ENCODE measurements at regions not wholly inside any gene's neighbourhood (a gene's known extent, or its start where the extent isn't known, plus 50 kb on each side); places are given as distances from the start of the nearest gene placed in this dataset.

DNA sequence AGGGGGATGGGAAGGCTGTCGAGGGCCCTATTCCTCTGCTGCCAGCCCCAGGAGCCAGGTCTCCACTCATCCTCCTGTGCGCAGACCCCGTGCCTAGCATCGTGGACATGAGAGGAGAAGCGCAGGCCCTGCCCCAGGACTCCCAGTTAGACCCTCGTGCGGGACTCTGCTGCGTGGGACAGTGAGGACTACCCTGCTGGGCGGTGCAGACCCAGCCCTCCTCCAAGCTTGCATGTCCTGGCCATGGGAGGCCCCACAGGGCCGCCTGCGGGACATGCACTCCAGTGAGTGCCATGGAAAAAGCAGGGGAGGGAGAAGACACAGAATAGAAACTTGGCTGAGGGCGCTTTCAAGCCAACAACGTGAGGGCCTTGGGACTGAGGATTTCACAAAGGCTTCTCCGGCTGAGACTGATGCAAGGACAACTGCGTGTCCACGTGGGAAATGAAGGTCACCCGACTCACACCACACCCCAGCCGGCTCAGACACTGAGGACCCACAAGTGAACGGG is 62.6 kb upstream of the IQSEC1 start:
- DNase-seq, result no peak

DNA sequence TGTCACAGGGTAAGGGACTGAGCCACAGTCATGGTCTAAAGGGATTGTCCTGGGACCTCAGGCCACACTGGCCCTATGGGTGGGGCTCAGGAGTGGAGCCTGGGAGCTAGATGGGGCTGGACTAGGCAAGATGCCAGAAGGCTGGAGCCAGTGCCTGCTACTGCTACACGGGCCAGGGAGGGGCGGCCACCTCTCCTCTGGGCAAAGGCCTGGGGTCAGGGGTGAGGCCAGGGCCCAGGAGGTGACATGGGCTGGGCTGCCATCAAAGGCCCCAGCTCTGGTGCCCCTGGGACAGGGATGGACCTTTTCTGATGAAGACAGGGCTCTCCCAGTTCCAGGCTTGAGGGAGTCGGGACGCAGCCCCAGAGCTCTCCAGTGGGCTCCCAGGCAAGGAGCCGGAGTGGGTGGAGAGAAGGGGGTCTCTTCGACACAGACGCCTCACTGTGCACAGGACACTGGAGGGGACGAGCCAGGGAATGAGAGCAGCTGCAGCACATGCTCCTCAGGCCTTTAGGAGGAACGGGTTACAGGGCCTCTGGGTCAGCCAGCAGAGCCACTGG is 62.1 kb upstream of the IQSEC1 start:
- DNase-seq, result no peak

GRCh38 chr3:13134879-13135206 is 61.6 kb upstream of the IQSEC1 start:
- DNase-seq, result no peak

DNA sequence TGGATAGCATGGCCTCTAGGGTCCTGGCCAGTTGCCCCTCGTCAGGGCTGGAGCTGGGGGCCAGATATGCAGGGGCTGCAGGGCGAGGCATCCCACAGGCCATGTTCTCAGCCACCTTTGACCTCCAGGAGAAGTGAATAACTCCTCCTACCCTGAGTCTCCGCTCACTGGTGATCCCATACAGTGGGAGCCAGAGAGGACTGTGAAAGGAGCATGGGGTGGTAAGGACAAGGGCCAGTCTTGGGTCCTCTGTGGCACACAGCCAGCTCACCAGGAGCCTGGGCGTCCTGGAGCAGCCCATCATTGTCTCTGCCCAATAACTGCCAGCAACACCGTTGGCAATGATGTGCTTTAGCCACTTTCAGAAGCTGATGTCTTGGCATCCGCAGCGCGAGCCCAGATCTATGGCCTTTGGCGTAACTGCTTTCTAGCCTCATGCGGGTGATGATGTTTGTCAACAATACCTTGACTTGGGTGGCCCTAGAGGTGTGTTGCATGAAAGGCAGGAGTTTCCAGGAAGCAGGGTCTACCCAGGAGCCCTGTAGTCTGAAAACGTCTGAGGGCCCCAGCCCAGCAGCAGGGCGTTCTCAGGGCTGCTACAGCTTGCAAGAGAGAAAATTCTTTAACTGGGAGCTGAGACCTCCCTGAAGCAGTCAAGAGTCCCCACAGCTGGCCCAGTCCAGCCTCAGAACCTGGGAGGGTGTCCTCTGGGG is 61.1 kb upstream of the IQSEC1 start:
- no peak for DNase-seq

- DNase-seq, result no peak
Observed at GRCh38 chr3:13133471-13133981, 60.3 kb upstream of the IQSEC1 start.

DNA sequence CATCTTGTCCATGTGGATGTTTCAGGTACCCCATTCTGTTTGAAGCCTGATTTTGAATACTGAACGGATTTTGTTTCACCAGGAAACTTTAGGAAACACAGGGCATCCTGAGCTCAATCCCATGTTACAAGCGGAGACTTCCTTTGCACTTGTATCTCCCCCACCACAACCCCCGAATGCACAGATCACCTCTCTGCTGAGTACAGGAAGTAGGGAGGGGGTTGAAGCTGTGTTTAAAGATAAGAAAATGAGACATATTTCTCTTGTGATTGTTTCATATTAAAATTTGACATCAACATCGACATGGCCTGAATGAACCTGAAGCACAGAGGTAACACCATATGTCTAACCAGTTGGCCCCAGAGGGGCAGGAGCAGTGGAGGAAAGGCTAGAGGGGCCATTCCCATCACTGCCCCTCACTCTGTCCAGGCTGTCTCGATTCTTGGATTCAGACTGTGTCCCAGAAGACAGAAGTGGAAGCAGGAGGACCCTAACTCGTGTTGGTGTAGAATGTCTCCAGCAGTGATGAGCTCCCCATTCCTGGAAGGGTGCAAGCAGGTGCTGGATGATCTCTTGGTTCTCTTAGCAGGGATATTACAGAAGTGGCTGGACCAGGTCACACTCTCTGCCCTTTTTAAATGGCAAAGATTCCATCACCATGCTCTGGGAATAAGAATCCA is 59.6 kb upstream of the IQSEC1 start:
- DNase-seq, result no peak

GRCh38 chr3:13132281-13132680 is 59.1 kb upstream of the IQSEC1 start:
- no peak for DNase-seq

- DNase-seq, result no peak
Observed at GRCh38 chr3:13130464-13131193, 57.4 kb upstream of the IQSEC1 start.

DNA sequence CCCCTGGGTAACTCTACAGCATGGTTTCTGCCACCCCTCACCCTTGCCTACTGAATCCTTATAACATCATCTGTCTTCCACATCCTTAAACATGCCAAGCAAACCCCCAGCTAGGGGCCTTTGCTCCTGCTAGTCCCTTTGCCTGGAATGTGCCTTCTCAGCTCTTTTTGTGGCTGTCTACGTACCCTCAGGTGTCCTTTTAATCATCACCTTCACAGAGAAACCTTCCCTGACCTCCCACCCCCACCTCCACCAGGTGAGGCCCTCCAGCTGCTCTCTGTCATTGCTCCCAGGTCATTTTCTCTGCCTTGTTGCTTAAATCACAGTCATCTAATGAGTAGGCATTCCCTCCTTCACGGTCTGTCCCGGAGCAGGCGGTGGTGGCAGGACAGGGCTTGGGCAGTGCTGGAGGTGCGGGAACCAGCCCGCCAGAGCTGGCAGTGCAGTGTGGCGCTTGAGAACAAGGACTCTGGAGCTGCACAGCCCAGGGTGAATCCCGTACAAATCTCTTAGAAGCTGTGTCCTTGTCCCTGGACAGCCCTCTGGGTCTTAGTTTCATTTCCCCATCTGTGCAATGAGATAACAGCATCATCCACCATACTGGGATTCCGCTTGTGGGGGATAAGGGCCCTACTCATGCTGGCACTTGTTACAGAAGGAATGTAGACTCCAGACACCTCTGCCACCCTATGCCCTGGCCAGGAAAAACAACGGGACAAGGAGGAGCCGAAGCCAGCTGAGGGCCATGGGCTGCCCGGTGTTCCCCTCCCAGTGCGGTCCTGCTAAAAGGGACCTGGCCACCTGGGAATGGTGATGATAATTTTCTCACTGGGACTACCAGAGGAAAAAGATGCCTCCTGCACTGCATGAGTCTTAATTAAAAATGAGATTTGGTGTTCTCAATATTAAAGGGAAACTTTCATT is 52.1 kb upstream of the IQSEC1 start:
- no peak for DNase-seq

DNA sequence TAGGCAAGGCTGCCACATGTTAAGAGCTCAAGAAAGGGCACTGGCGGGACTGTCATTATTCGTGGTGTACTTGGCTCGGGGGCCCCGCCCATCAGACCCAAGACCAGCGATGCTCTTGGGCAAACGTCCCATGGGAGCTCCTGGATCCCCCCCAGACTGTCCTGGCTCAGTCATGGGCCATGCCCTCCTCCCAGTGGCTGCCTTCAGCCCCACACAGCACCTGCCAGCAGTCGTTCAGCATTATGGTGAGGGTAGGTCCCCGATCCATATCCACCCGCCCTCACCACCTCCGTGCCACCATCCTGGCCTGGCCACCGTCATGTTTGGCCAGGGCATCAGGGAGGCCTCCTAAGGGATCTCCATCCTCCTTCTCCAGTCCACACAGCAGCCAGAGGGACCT is 51.4 kb upstream of the IQSEC1 start:
- no peak for DNase-seq

- DNase-seq, result no peak
Observed at GRCh38 chr3:13123765-13124164, 50.5 kb upstream of the IQSEC1 start.

- peak in 1 of 14 donors; percentile 13 for DNase-seq
Observed at GRCh38 chr3:13123013-13123654, 49.9 kb upstream of the IQSEC1 start.

Measured in C1 segment of cervical spinal cord (tissue), 14 donors.